ENCODE measurements at regions not wholly inside any gene's neighbourhood (a gene's known extent, or its start where the extent isn't known, plus 50 kb on each side); places are given as distances from the start of the nearest gene placed in this dataset.
A peak's percentile ranks its signal among the peaks of the same experiment; 100 is the strongest.

GRCh38 chr1:56150441-56151215 lies 428.7 kb downstream of the PLPP3 start:
- H3K27me3 ChIP-seq, result no peaks in the 10 kb centered on the region
- no peaks in the 10 kb centered on the region for H3K4me1 ChIP-seq
- no peaks in the 10 kb centered on the region for H3K36me3 ChIP-seq
- no peak for TF ChIP-seq CTCF (IDR thresholded peaks at IDR 0.05; ENCODE audit: low read depth, low read length)
- no peaks in the 10 kb centered on the region for H3K9me3 ChIP-seq
- H3K4me3 ChIP-seq (ENCODE audit: low read depth, low read length), result no peak overlapping the region
- DNase-seq, result no peak

GRCh38 chr1:56149761-56150160 lies 429.6 kb downstream of the PLPP3 start:
- Histone ChIP-seq H3K27me3 (no peaks in the 10 kb centered on the region), H3K36me3 (no peaks in the 10 kb centered on the region), H3K4me3 (ENCODE audit: low read depth, low read length) (no peak overlapping the region), H3K9me3 (no peaks in the 10 kb centered on the region), H3K4me1 (no peaks in the 10 kb centered on the region)
- no peak for TF ChIP-seq CTCF (IDR thresholded peaks at IDR 0.05; ENCODE audit: low read depth, low read length)
- no peak for DNase-seq

GRCh38 chr1:56148326-56149193 lies 430.8 kb downstream of the PLPP3 start:
- TF ChIP-seq CTCF (IDR thresholded peaks at IDR 0.05; ENCODE audit: low read depth, low read length), result peak; percentile 23; the same call in 1 of the 2 replicates
- Histone ChIP-seq H3K36me3 (no peaks in the 10 kb centered on the region), H3K9me3 (no peaks in the 10 kb centered on the region), H3K4me3 (ENCODE audit: low read depth, low read length) (no peak overlapping the region), H3K4me1 (no peaks in the 10 kb centered on the region), H3K27me3 (no peaks in the 10 kb centered on the region)
- no peak for DNase-seq

- DNase-seq, result no peak
- TF ChIP-seq CTCF (IDR thresholded peaks at IDR 0.05; ENCODE audit: low read depth, low read length), result no peak
- H3K27me3 ChIP-seq, result no peaks in the 10 kb centered on the region
- H3K9me3 ChIP-seq, result no peaks in the 10 kb centered on the region
- no peaks in the 10 kb centered on the region for H3K4me1 ChIP-seq
- no peak overlapping the region for H3K4me3 ChIP-seq (ENCODE audit: low read depth, low read length)
- no peaks in the 10 kb centered on the region for H3K36me3 ChIP-seq
Measured at GRCh38 chr1:56147459-56147858, 431.9 kb downstream of the PLPP3 start.

- H3K9me3 ChIP-seq, result no peaks in the 10 kb centered on the region
- DNase-seq, result no peak
- H3K36me3 ChIP-seq, result no peaks in the 10 kb centered on the region
- H3K4me3 ChIP-seq (ENCODE audit: low read depth, low read length), result no peak overlapping the region
- TF ChIP-seq CTCF (IDR thresholded peaks at IDR 0.05; ENCODE audit: low read depth, low read length), result no peak
- no peaks in the 10 kb centered on the region for H3K4me1 ChIP-seq
- no peaks in the 10 kb centered on the region for H3K27me3 ChIP-seq
Measured at GRCh38 chr1:56147034-56147433, 432.3 kb downstream of the PLPP3 start.

- Histone ChIP-seq H3K27me3 (no peaks in the 10 kb centered on the region), H3K4me1 (no peaks in the 10 kb centered on the region), H3K36me3 (no peaks in the 10 kb centered on the region), H3K4me3 (ENCODE audit: low read depth, low read length) (no peak overlapping the region), H3K9me3 (no peaks in the 10 kb centered on the region)
- no peak for DNase-seq
- TF ChIP-seq CTCF (IDR thresholded peaks at IDR 0.05; ENCODE audit: low read depth, low read length), result no peak
Measured at GRCh38 chr1:56146449-56146848, 432.9 kb downstream of the PLPP3 start.
